GM12891 (cell line): ENCODE measurements at regions not wholly inside any gene's neighbourhood (a gene's known extent, or its start where the extent isn't known, plus 50 kb on each side); places are given as distances from the start of the nearest gene placed in this dataset.

ENCODE experiments used
- DNase-seq: peaks from one replicate; pipeline ENCODE4 v3.0.0; 2011; ENCODE audit warnings: low spot score; ENCODE audit not compliant: insufficient read length
- FAIRE-seq: peaks from 2 replicates; lab custom pipeline; 2011; peaks lifted over from hg19 to GRCh38; lab: Jason Lieb, UNC
- PAX5 ChIP-seq: IDR thresholded peaks from 2 replicates; pipeline ENCODE4 v1.6.1; 2011; ENCODE audit warnings: low read length, moderate library complexity, mild to moderate bottlenecking; ENCODE audit not compliant: insufficient read depth, severe bottlenecking
- POLR2A ChIP-seq: IDR thresholded peaks from 2 replicates; pipeline ENCODE4 v1.6.1; 2011; ENCODE audit warnings: low read depth, low read length, control low read depth
- POLR2AphosphoS5 ChIP-seq: IDR thresholded peaks from 2 replicates; pipeline ENCODE4 v1.6.1; 2011; ENCODE audit warnings: low read depth, low read length, control low read depth
- POU2F2 ChIP-seq: IDR thresholded peaks from 2 replicates; pipeline ENCODE4 v1.6.1; 2011; ENCODE audit warnings: low read depth, mild to moderate bottlenecking, control low read depth, low read length, moderate library complexity
- SPI1 ChIP-seq: IDR thresholded peaks from 2 replicates; pipeline ENCODE4 v1.6.1; 2011; ENCODE audit warnings: low read depth, low read length, control low read depth
- TAF1 ChIP-seq: IDR thresholded peaks from 2 replicates; pipeline ENCODE4 v1.6.1; 2011; ENCODE audit warnings: low read depth, low read length, control low read depth

- FAIRE-seq: no peak
- TF ChIP-seq POU2F2: no peak
- TF ChIP-seq SPI1: no peak
- no peak for TF ChIP-seq POLR2AphosphoS5
- no peak for TF ChIP-seq TAF1
- no peak for TF ChIP-seq PAX5
- TF ChIP-seq POLR2A: no peak
- DNase-seq: no peak
Observed at GRCh38 chr4:160980091-160980490, 1183.7 kb downstream of the FSTL5 start.

DNA sequence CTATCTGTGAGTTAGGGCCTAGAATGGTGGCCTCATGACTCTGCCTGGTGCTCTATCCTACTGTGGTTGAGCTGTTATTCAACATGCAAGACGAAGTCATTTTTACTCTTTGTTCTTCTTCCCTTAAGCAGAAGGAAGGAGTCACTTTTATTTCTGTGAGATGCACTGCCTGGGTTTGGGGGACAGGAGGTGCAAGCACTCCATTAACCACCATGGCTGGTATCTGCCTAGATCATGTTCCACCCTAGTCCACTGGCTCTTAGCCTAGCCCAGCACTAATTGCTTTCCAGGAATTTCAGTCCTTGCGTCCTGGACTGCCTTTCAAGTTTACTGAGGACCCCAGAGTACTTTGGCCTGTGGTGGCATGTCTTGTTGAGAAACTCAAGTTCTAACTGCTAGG is 1182.7 kb downstream of the FSTL5 start:
- FAIRE-seq (no peak), DNase-seq (no peak)
- TF ChIP-seq SPI1 (no peak), POU2F2 (no peak), PAX5 (no peak), POLR2AphosphoS5 (no peak), TAF1 (no peak), POLR2A (no peak)

DNA sequence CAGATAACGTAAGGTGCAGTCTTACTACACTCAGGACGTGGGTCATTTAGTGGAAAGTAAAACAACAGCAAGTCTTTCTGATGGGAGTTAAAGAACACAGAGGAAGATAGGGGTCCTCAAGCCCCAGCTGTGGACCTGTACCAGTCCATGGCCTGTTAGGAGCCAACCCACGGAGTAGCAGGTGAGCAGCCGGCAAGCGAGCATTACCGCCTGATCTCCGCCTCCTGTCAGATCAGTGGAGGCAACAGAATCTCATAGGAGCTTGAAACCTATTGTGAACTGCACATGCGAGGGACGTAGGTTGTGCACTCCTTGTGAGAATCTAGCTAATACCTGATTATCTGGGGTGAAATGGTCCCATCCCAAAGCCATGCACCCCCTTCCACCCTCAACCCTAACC is 1180.8 kb downstream of the FSTL5 start:
- FAIRE-seq (no peak), DNase-seq (no peak)
- TF ChIP-seq POLR2AphosphoS5: no peak
- TF ChIP-seq POLR2A: no peak
- TF ChIP-seq POU2F2: no peak
- no peak for TF ChIP-seq TAF1
- TF ChIP-seq PAX5: no peak
- TF ChIP-seq SPI1: no peak

DNA sequence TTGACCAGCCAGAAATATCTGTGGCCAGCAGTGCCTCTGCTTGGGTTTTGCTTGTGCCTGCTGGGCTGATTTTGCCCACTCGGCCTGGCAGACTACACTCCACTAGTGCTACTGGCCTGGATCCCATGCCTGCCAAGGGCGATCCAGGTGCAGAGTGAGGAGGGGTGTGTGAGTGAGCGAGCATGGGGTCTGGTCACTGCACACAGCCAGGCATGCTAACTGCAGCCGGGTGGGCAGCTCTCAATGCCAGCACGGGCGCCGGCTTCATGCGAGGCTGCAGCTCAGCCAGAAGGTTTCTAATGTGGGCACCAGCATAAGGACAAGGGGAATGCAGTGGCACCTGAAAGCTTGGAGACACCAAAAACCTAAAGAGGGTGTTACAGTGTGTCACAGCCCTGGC is 1161.4 kb downstream of the FSTL5 start:
- FAIRE-seq (no peak), DNase-seq (no peak)
- no peak for TF ChIP-seq PAX5
- TF ChIP-seq POLR2A: no peak
- TF ChIP-seq TAF1: no peak
- no peak for TF ChIP-seq POLR2AphosphoS5
- no peak for TF ChIP-seq SPI1
- TF ChIP-seq POU2F2: no peak

GRCh38 chr4:161003418-161004057 is 1160.3 kb downstream of the FSTL5 start:
- DNase-seq (no peak), FAIRE-seq (no peak)
- TF ChIP-seq POLR2A (no peak), POLR2AphosphoS5 (no peak), POU2F2 (no peak), TAF1 (no peak), SPI1 (no peak), PAX5 (no peak)

DNA sequence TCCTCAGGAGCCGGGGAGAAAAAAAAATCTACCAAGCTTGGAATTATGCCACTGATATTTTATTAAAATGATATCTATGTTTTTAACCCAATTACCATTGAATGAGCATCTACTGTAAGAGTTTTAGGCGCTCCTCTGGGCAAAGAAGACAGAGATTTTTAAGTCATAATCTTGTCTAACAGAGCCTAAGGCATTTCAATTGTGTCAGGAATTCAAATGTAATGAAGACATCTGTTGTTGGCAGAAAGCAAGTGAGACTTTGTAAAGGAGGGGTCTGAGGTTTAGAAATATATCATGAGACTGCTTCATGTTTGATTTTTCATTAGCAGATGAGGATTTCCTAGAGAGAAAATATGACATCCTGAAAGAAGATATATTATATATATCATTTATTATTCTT is 1158.1 kb downstream of the FSTL5 start:
- TF ChIP-seq POLR2AphosphoS5 (no peak), POLR2A (no peak), PAX5 (no peak), SPI1 (no peak), TAF1 (no peak), POU2F2 (no peak)
- DNase-seq (no peak), FAIRE-seq (no peak)

DNA sequence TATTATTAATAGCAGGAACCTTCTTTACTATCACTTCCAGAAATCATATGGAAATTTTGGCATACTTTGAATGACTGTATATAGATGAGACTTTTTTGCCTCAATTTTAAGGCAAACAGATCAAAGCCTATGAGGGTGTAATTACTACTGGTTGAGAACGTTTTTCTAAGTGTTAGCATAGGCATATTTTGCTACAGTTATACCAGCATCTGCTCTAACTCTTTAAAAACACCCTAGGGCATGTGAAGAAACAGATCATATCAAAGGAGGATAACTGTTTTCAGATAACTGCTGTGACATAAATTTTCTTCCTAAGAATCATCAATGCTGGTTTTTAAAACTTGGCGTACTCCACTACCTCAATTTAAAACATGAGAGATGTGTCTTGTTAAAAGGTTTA is 1155.3 kb downstream of the FSTL5 start:
- no peak for FAIRE-seq
- DNase-seq: no peak
- TF ChIP-seq POLR2AphosphoS5 (no peak), POU2F2 (no peak), PAX5 (no peak), TAF1 (no peak), SPI1 (no peak), POLR2A (no peak)

DNA sequence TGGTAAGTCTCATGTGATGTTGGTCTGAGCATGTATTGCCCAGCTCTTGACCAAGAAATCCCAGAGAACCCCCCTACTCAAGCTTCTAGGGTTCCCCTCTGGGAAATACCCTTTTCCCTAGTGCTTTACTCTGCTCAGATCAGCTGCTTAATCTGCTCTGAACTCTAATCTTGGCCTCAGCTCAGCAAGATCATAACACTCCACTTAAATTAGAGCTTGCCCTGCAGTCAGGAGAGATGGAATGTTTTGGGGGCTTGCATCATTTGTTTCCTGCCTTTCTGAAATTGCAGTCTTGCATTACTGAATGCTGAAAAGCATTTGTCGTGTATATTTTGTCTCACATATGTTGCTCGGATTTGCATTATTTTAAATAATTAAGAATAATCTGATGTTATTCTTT is 1153.6 kb downstream of the FSTL5 start:
- FAIRE-seq (no peak), DNase-seq (no peak)

More for the DNA sequence above, 1153.6 kb downstream of the FSTL5 start:
- TF ChIP-seq PAX5 (no peak), SPI1 (no peak), POU2F2 (no peak), POLR2A (no peak), TAF1 (no peak), POLR2AphosphoS5 (no peak)
